ENCODE measurements at regions not wholly inside any gene's neighbourhood (a gene's known extent, or its start where the extent isn't known, plus 50 kb on each side); places are given as distances from the start of the nearest gene placed in this dataset.

- TF ChIP-seq MYC (IDR thresholded peaks at IDR 0.05; ENCODE audit: borderline replicate concordance, low read length) (no peak), POLR2A (IDR thresholded peaks at IDR 0.05; ENCODE audit: low read length) (no peak), CTCF (IDR thresholded peaks at IDR 0.05) (no peak), TP53 (CRISPR knock-in tag; IDR thresholded peaks at IDR 0.05) (no peak), USF2 (IDR thresholded peaks at IDR 0.05) (no peak), E2F6 (IDR thresholded peaks at IDR 0.05; ENCODE audit: borderline replicate concordance, low read depth) (no peak)
Measured at GRCh38 chr15:39118510-39118909, 462.4 kb upstream of the THBS1 start.

Data from A549 (cell line).